ENCODE measurements at regions not wholly inside any gene's neighbourhood (a gene's known extent, or its start where the extent isn't known, plus 50 kb on each side); places are given as distances from the start of the nearest gene placed in this dataset.

DNA sequence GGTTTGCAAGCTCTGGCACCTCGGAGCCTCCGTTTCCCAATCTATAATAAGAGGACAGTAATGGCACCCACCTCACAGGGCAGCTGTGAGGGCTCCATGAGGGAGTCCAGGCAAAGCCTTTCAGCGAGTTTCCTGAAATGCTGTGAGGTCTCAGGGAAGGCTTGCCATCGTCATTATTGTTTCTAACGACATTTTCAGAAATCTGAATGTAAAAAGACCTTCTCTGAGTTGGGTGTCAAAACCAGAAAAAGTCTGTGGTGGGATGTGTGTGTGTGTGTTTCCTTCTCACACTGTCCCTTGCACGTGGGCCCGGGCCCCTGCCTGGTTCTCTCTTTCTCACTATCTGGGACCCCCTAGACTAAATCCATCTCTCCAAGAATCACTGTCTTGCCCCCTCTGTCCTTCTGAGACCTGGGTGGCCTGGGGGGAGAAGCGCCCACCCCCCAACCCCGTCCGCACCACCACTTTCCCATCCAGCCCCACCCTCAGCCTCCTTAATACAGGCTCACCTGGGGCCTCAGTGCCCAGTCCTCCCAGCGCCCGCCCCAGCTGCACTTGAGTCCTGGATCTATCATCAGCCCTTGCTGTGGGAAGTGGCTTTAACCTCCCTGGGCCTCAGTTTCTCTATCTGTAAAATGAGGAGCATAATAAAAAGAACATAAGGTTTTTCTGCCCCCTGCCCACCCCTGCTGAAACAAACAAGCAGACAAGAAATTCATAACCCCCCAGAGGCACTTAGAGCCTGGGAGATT, 180.3 kb downstream of the C9orf50 start:
- no peaks in the 10 kb centered on the region for H3K36me3 ChIP-seq
- no peak overlapping the region for H3K27ac ChIP-seq
- H3K4me1 ChIP-seq: peaks cover 18 to 25% (median 22%) of the 10 kb centered on the region in 4 donors
- 70 to 79% methylated on average over 12 of the region's 12 CpGs for WGBS, 2 donors
- DNase-seq (no peak), ATAC-seq (ENCODE audit: low FRiP score in 2 of 2) (no peak)
- no peaks in the 10 kb centered on the region for H3K9me3 ChIP-seq
- no peak for TF ChIP-seq CTCF (IDR thresholded peaks at IDR 0.05)
- no peak for TF ChIP-seq EP300 (IDR thresholded peaks at IDR 0.05)
- TF ChIP-seq POLR2AphosphoS5 (IDR thresholded peaks at IDR 0.05): no peak
- no peak for TF ChIP-seq POLR2A (IDR thresholded peaks at IDR 0.05)
- H3K4me3 ChIP-seq: no peak overlapping the region
- H3K27me3 ChIP-seq: peaks cover 0 to 14% (median 4%) of the 10 kb centered on the region in 4 donors

DNA sequence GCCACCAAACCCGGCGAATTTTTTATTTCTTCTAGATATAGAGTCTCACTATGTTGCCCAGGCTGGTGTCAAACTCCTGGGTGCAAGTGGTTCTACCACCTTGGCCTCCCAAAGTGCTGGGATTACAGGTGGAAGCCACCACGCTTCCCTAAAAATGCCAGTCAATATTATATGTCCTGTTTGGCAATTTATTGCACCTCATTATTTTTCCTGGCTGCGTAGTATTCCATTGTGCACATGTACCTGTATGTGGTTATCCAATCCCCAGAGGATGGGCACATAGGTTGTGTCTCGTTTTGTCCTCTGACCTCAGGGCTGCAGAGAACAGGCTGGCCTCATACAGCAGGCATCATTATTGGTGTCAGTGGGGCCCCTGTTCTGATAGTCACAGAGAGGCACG, 181.7 kb downstream of the C9orf50 start:
- WGBS, 2 donors: 65 to 78% methylated on average over 6 of the region's 6 CpGs
- ATAC-seq (ENCODE audit: low FRiP score in 2 of 2) (no peak), DNase-seq (no peak)
- Histone ChIP-seq H3K9me3 (no peaks in the 10 kb centered on the region), H3K36me3 (no peaks in the 10 kb centered on the region), H3K27ac (no peak overlapping the region), H3K27me3 (peaks cover 0 to 14% (median 4%) of the 10 kb centered on the region in 4 donors), H3K4me1 (peaks cover 18 to 25% (median 22%) of the 10 kb centered on the region in 4 donors), H3K4me3 (no peak overlapping the region)
- TF ChIP-seq POLR2A (IDR thresholded peaks at IDR 0.05) (no peak), EP300 (IDR thresholded peaks at IDR 0.05) (no peak), CTCF (IDR thresholded peaks at IDR 0.05) (no peak), POLR2AphosphoS5 (IDR thresholded peaks at IDR 0.05) (no peak)

GRCh38 chr9:129437626-129438323, 183.1 kb downstream of the C9orf50 start:
- Histone ChIP-seq H3K4me1 (peaks cover 16 to 25% (median 21%) of the 10 kb centered on the region in 4 donors), H3K27me3 (peaks cover 0 to 14% (median 4%) of the 10 kb centered on the region in 4 donors), H3K4me3 (peak overlapping the region; percentile 8 to 60 (median 48)), H3K27ac (peak overlapping the region in 2 of 4 donors; percentile 47 to 60), H3K9me3 (no peaks in the 10 kb centered on the region), H3K36me3 (no peaks in the 10 kb centered on the region)
- ATAC-seq (ENCODE audit: low FRiP score in 2 of 2): peak in 1 of 2 donors; percentile 38
- TF ChIP-seq EP300 (IDR thresholded peaks at IDR 0.05) (no peak), CTCF (IDR thresholded peaks at IDR 0.05) (peak in 1 of 6 experiments; percentile 10), POLR2AphosphoS5 (IDR thresholded peaks at IDR 0.05) (no peak), POLR2A (IDR thresholded peaks at IDR 0.05) (no peak)
- DNase-seq: peak in 1 of 2 donors; percentile 64
- 23 to 25% methylated on average over 13 to 23 of the region's 25 CpGs for WGBS, 2 donors

DNA sequence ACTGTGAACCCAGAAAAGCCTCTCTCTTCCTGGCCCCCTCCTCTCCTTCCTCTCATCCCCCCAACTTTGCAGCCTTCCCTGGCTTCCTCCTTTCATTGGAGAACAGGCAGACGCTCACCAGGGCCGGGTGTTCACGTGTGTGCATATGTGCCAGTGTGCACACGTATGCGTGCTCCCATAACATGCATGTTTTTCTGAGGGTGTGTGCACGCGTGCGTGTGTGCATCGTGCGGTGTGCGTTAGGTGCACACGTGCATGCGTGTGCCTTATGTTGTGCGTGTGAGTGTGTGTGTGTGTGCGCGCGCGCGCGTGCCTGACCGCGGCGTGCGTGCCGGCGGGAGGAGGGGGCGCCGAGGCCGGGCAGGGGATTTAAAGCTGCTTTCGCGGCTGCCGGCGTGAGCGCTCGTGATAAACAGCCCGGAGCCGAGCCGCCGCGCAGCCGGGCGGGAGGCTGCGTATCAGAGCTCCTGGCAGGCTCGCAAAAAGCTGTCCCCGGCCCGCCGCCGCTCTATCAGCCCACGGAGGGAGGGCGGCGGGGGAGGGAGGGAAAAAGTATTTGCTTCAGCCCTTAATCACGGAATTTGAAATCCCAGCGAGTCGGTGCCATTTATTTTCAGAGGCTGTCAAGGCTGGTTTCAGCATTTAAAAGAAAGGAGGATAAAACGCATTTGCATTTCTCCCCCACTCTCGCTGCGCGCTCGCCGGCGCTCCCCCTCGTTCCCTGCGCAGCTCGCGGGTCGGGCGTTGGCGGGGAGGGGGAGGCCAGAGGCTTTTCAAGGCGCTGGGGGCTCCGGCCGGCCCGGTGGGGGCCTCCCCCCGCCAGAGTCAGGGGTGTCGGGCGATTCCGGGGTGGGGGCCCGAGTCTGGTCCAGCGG, 183.9 kb downstream of the C9orf50 start:
- H3K9me3 ChIP-seq: no peaks in the 10 kb centered on the region
- TF ChIP-seq EP300 (IDR thresholded peaks at IDR 0.05): no peak
- TF ChIP-seq POLR2A (IDR thresholded peaks at IDR 0.05): peak in 1 of 4 donors; percentile 16
- peak overlapping the region; percentile 8 to 60 (median 48) for H3K4me3 ChIP-seq
- H3K27ac ChIP-seq: peak overlapping the region in 2 of 4 donors; percentile 47 to 60
- peaks cover 0 to 14% (median 4%) of the 10 kb centered on the region in 4 donors for H3K27me3 ChIP-seq
- peaks cover 16 to 25% (median 23%) of the 10 kb centered on the region in 4 donors for H3K4me1 ChIP-seq
- DNase-seq (peak; percentile 47 to 92), ATAC-seq (ENCODE audit: low FRiP score in 2 of 2) (peak in 1 of 2 donors; percentile 80)
- H3K36me3 ChIP-seq: no peaks in the 10 kb centered on the region
- 8 to 29% methylated on average over 65 to 70 of the region's 78 CpGs for WGBS, 2 donors
